ENCODE measurements at regions not wholly inside any gene's neighbourhood (a gene's known extent, or its start where the extent isn't known, plus 50 kb on each side); places are given as distances from the start of the nearest gene placed in this dataset.

- no peak for DNase-seq (ENCODE audit: low spot score)
These were observed 382.2 kb downstream of the BCL11B start for GRCh38 chr14:98889836-98890185.

- no peak for DNase-seq (ENCODE audit: low spot score)
These were observed 381.2 kb downstream of the BCL11B start for GRCh38 chr14:98890556-98891340.

GRCh38 chr14:98893675-98894074, 378.3 kb downstream of the BCL11B start:
- no peak for DNase-seq (ENCODE audit: low spot score)

GRCh38 chr14:98894600-98894999, 377.4 kb downstream of the BCL11B start:
- no peak for DNase-seq (ENCODE audit: low spot score)

GRCh38 chr14:98896449-98896848, 375.5 kb downstream of the BCL11B start:
- DNase-seq (ENCODE audit: low spot score): no peak

- DNase-seq (ENCODE audit: low spot score): no peak
These were observed 374.2 kb downstream of the BCL11B start for GRCh38 chr14:98897605-98898309.

GRCh38 chr14:98899441-98899840, 372.6 kb downstream of the BCL11B start:
- no peak for DNase-seq (ENCODE audit: low spot score)

GRCh38 chr14:98900236-98900635, 371.8 kb downstream of the BCL11B start:
- no peak for DNase-seq (ENCODE audit: low spot score)

GRCh38 chr14:98900798-98901197, 371.2 kb downstream of the BCL11B start:
- DNase-seq (ENCODE audit: low spot score): no peak

- DNase-seq (ENCODE audit: low spot score): no peak
These were observed 370.3 kb downstream of the BCL11B start for GRCh38 chr14:98901511-98902205.

- DNase-seq (ENCODE audit: low spot score): no peak
These were observed 368.6 kb downstream of the BCL11B start for GRCh38 chr14:98903371-98903770.

GRCh38 chr14:98904677-98905076, 367.3 kb downstream of the BCL11B start:
- no peak for DNase-seq (ENCODE audit: low spot score)

GRCh38 chr14:98906123-98906995, 365.6 kb downstream of the BCL11B start:
- no peak for DNase-seq (ENCODE audit: low spot score)

- DNase-seq (ENCODE audit: low spot score): no peak
These were observed 364.7 kb downstream of the BCL11B start for GRCh38 chr14:98907271-98907670.

- no peak for DNase-seq (ENCODE audit: low spot score)
These were observed 363.9 kb downstream of the BCL11B start for GRCh38 chr14:98908050-98908449.

- no peak for DNase-seq (ENCODE audit: low spot score)
These were observed 362.6 kb downstream of the BCL11B start for GRCh38 chr14:98909251-98909944.

- no peak for DNase-seq (ENCODE audit: low spot score)
These were observed 361.9 kb downstream of the BCL11B start for GRCh38 chr14:98910061-98910460.

- DNase-seq (ENCODE audit: low spot score): no peak
These were observed 359.3 kb downstream of the BCL11B start for GRCh38 chr14:98912655-98913054.

- no peak for DNase-seq (ENCODE audit: low spot score)
These were observed 357.9 kb downstream of the BCL11B start for GRCh38 chr14:98913967-98914650.

GRCh38 chr14:98914942-98915341, 357.1 kb downstream of the BCL11B start:
- no peak for DNase-seq (ENCODE audit: low spot score)

GRCh38 chr14:98915625-98916024, 356.4 kb downstream of the BCL11B start:
- no peak for DNase-seq (ENCODE audit: low spot score)

All from HuH-7 (cell line).